ENCODE measurements at regions not wholly inside any gene's neighbourhood (a gene's known extent, or its start where the extent isn't known, plus 50 kb on each side); places are given as distances from the start of the nearest gene placed in this dataset.
A peak's percentile ranks its signal among the peaks of the same experiment; 100 is the strongest.

DNA sequence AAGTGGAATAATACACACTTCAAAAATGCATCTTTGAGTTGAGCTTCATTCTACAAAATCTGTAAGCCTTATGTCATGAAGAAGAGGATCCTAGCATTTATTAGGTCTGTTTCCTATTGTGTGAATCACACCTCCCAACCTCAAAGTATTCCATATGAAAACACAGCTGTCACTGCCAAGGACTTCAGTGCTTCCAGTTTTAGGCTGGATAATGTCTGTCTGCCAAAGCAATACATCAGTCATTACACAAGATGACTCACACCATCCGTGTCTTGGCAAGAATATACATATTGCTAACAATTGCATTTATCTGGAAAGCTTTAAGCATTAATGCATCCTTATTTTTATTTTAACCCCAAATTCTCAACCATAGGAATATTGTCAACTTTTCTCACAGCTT, 125.7 kb upstream of the TMPRSS15 start:
- peak; percentile 37 for FAIRE-seq
- peak overlapping the region; percentile 94 for H3K27ac Mint-ChIP-seq (ENCODE audit: unreplicated experiment)

DNA sequence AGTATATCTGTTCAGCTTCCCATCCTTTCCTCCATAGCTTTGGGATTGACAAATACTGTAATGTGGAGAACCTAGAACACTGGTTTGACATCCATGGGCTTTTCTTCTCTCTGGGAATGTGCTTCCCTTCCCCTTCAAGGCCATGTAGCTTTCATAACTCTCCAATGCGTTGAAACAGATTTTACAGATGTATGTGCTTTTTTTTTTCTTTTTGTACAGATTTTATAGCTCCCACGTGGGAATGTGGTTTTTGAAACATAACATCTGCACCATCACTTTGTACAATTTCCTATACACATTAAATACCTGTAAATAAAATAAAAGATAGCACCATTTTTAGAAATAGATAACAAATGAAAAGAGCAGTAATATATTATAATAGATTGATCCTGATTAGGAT, 138.5 kb upstream of the TMPRSS15 start:
- no peaks in the 10 kb centered on the region for H3K36me3 ChIP-seq (ENCODE audit: insufficient read depth, low read length)
- Mint-ChIP-seq H3K27me3 (ENCODE audit: low read depth, unreplicated experiment) (no peaks in the 10 kb centered on the region), H3K4me1 (ENCODE audit: low read depth, unreplicated experiment) (peaks cover 20% of the 10 kb centered on the region), H3K36me3 (ENCODE audit: low read depth, unreplicated experiment) (no peaks in the 10 kb centered on the region), H3K27ac (ENCODE audit: unreplicated experiment) (no peak overlapping the region), H3K9me3 (ENCODE audit: unreplicated experiment) (no peaks in the 10 kb centered on the region), H3K4me3 (ENCODE audit: unreplicated experiment) (no peak overlapping the region)
- H3K4me1 ChIP-seq (ENCODE audit: insufficient read depth, low read length) = peaks cover 5% of the 10 kb centered on the region
- TF ChIP-seq, protein P1, sequence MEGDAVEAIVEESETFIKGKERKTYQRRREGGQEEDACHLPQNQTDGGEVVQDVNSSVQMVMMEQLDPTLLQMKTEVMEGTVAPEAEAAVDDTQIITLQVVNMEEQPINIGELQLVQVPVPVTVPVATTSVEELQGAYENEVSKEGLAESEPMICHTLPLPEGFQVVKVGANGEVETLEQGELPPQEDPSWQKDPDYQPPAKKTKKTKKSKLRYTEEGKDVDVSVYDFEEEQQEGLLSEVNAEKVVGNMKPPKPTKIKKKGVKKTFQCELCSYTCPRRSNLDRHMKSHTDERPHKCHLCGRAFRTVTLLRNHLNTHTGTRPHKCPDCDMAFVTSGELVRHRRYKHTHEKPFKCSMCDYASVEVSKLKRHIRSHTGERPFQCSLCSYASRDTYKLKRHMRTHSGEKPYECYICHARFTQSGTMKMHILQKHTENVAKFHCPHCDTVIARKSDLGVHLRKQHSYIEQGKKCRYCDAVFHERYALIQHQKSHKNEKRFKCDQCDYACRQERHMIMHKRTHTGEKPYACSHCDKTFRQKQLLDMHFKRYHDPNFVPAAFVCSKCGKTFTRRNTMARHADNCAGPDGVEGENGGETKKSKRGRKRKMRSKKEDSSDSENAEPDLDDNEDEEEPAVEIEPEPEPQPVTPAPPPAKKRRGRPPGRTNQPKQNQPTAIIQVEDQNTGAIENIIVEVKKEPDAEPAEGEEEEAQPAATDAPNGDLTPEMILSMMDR (IDR thresholded peaks at IDR 0.05; ENCODE audit: insufficient read depth, low read depth, low read length) = no peak
- no peak for TF ChIP-seq EZH2 (IDR thresholded peaks at IDR 0.05; ENCODE audit: insufficient read depth, low read length)
- no peaks in the 10 kb centered on the region for H3K9me3 ChIP-seq (ENCODE audit: insufficient read depth, low read depth, low read length)
- FAIRE-seq = no peak
- no peaks in the 10 kb centered on the region for H4K20me1 ChIP-seq (ENCODE audit: insufficient read depth, low read length)
- no peak overlapping the region for H3K9ac ChIP-seq (ENCODE audit: low read length)
- no peak overlapping the region for H3K4me3 ChIP-seq (ENCODE audit: insufficient read depth, low read depth, low read length)
- no peak overlapping the region for H2AFZ ChIP-seq (ENCODE audit: low read depth, low read length)
- no peaks in the 10 kb centered on the region for H3K79me2 ChIP-seq (ENCODE audit: insufficient read depth, low read length)
- no peaks in the 10 kb centered on the region for H3K27me3 ChIP-seq (ENCODE audit: insufficient read depth, low read length)
- H3K27ac ChIP-seq (ENCODE audit: low read depth, low read length) = no peak overlapping the region
- no peak overlapping the region for H3K4me2 ChIP-seq (ENCODE audit: low read length)
- no peak for DNase-seq (ENCODE audit: low read depth)

More for the DNA sequence above, 125.7 kb upstream of the TMPRSS15 start:
- Mint-ChIP-seq H3K4me1 (ENCODE audit: low read depth, unreplicated experiment) (peaks cover 19% of the 10 kb centered on the region), H3K27me3 (ENCODE audit: low read depth, unreplicated experiment) (no peaks in the 10 kb centered on the region), H3K4me3 (ENCODE audit: unreplicated experiment) (no peak overlapping the region), H3K36me3 (ENCODE audit: low read depth, unreplicated experiment) (no peaks in the 10 kb centered on the region), H3K9me3 (ENCODE audit: unreplicated experiment) (no peaks in the 10 kb centered on the region)
- no peak overlapping the region for H2AFZ ChIP-seq (ENCODE audit: low read depth, low read length)
- H4K20me1 ChIP-seq (ENCODE audit: insufficient read depth, low read length) = no peaks in the 10 kb centered on the region
- H3K9ac ChIP-seq (ENCODE audit: low read length) = no peak overlapping the region
- peak; percentile 93 for DNase-seq (ENCODE audit: low read depth)
- H3K27me3 ChIP-seq (ENCODE audit: insufficient read depth, low read length) = no peaks in the 10 kb centered on the region
- H3K4me3 ChIP-seq (ENCODE audit: insufficient read depth, low read depth, low read length) = no peak overlapping the region
- H3K27ac ChIP-seq (ENCODE audit: low read depth, low read length) = peak overlapping the region; percentile 22
- no peaks in the 10 kb centered on the region for H3K36me3 ChIP-seq (ENCODE audit: insufficient read depth, low read length)
- TF ChIP-seq EZH2 (IDR thresholded peaks at IDR 0.05; ENCODE audit: insufficient read depth, low read length) = no peak
- TF ChIP-seq, protein P1 (IDR thresholded peaks at IDR 0.05; ENCODE audit: insufficient read depth, low read depth, low read length) = no peak
- H3K4me2 ChIP-seq (ENCODE audit: low read length) = peak overlapping the region; percentile 17
- no peaks in the 10 kb centered on the region for H3K9me3 ChIP-seq (ENCODE audit: insufficient read depth, low read depth, low read length)
- H3K79me2 ChIP-seq (ENCODE audit: insufficient read depth, low read length) = no peaks in the 10 kb centered on the region
- H3K4me1 ChIP-seq (ENCODE audit: insufficient read depth, low read length) = peaks cover 4% of the 10 kb centered on the region

DNA sequence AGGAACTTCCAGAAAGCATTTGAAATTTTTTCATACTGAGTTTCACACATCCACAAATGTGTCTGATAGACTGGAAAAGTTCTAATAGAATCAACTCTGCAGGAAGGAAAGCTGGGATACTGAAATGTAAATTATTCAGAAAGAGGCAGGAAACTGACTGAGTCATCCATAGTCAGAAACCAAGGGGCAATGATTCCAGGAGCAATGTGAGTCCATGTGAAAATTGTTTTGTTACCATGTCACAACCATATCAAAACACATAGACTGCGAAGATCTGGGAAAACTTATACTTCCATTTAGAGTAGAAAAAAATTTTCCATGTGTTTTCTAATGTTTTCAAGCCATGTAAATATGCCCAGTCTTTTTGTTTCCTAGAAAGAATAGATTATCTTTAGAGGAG, 142.3 kb upstream of the TMPRSS15 start:
- Histone ChIP-seq H3K36me3 (ENCODE audit: insufficient read depth, low read length) (no peaks in the 10 kb centered on the region), H3K79me2 (ENCODE audit: insufficient read depth, low read length) (no peaks in the 10 kb centered on the region), H4K20me1 (ENCODE audit: insufficient read depth, low read length) (no peaks in the 10 kb centered on the region), H3K4me3 (ENCODE audit: insufficient read depth, low read depth, low read length) (no peak overlapping the region), H3K4me1 (ENCODE audit: insufficient read depth, low read length) (peaks cover 10% of the 10 kb centered on the region), H2AFZ (ENCODE audit: low read depth, low read length) (no peak overlapping the region), H3K9me3 (ENCODE audit: insufficient read depth, low read depth, low read length) (no peaks in the 10 kb centered on the region), H3K27ac (ENCODE audit: low read depth, low read length) (peak overlapping the region; percentile 58), H3K9ac (ENCODE audit: low read length) (no peak overlapping the region), H3K4me2 (ENCODE audit: low read length) (peak overlapping the region; percentile 59), H3K27me3 (ENCODE audit: insufficient read depth, low read length) (no peaks in the 10 kb centered on the region)
- Mint-ChIP-seq H3K36me3 (ENCODE audit: low read depth, unreplicated experiment) (no peaks in the 10 kb centered on the region), H3K27ac (ENCODE audit: unreplicated experiment) (peak overlapping the region; percentile 94), H3K27me3 (ENCODE audit: low read depth, unreplicated experiment) (no peaks in the 10 kb centered on the region), H3K9me3 (ENCODE audit: unreplicated experiment) (no peaks in the 10 kb centered on the region), H3K4me1 (ENCODE audit: low read depth, unreplicated experiment) (peaks cover 29% of the 10 kb centered on the region), H3K4me3 (ENCODE audit: unreplicated experiment) (no peak overlapping the region)
- no peak for TF ChIP-seq EZH2 (IDR thresholded peaks at IDR 0.05; ENCODE audit: insufficient read depth, low read length)
- TF ChIP-seq, protein P1 (IDR thresholded peaks at IDR 0.05; ENCODE audit: insufficient read depth, low read depth, low read length) = no peak
- peak; percentile 63 for DNase-seq (ENCODE audit: low read depth)
- FAIRE-seq = no peak

Data from astrocyte (in vitro differentiated cells and primary cell).